Glutamatergic neuron (in vitro differentiated cells): ENCODE measurements at regions not wholly inside any gene's neighbourhood (a gene's known extent, or its start where the extent isn't known, plus 50 kb on each side); places are given as distances from the start of the nearest gene placed in this dataset.

Source experiments
- DNase-seq: peaks from one replicate; pipeline ENCODE4 v3.0.0; 2022
- H3K27ac Mint-ChIP-seq: one replicate; pipeline ENCODE4 v1.8.0; 2020; ENCODE audit warnings: mild to moderate bottlenecking, mixed read lengths, inconsistent platforms; ENCODE audit not compliant: unreplicated experiment
- H3K27me3 Mint-ChIP-seq: one replicate; pipeline ENCODE4 v1.8.0; 2020; ENCODE audit warnings: mild to moderate bottlenecking, moderate library complexity, mixed read lengths, inconsistent platforms; ENCODE audit not compliant: unreplicated experiment
- H3K36me3 Mint-ChIP-seq: one replicate; pipeline ENCODE4 v1.8.0; 2020; ENCODE audit warnings: mild to moderate bottlenecking, mixed read lengths, inconsistent platforms; ENCODE audit not compliant: unreplicated experiment
- H3K4me1 Mint-ChIP-seq: one replicate; pipeline ENCODE4 v1.8.0; 2020; ENCODE audit warnings: mild to moderate bottlenecking, low read depth, mixed read lengths, inconsistent platforms; ENCODE audit not compliant: unreplicated experiment
- H3K4me3 Mint-ChIP-seq: one replicate; pipeline ENCODE4 v1.8.0; 2020; ENCODE audit warnings: mild to moderate bottlenecking, mixed read lengths, inconsistent platforms; ENCODE audit not compliant: unreplicated experiment
- H3K9me3 Mint-ChIP-seq: one replicate; pipeline ENCODE4 v1.8.0; 2020; ENCODE audit warnings: mild to moderate bottlenecking, moderate library complexity, mixed read lengths, inconsistent platforms; ENCODE audit not compliant: unreplicated experiment
- TF ChIP-seq, protein P1 (sequence below): fragments of 200-600 bp; sonication (generic); IDR thresholded peaks from one replicate; pipeline ENCODE4 v1.5.0; 2021; ENCODE audit not compliant: partially characterized antibody, unreplicated experiment

DNA sequence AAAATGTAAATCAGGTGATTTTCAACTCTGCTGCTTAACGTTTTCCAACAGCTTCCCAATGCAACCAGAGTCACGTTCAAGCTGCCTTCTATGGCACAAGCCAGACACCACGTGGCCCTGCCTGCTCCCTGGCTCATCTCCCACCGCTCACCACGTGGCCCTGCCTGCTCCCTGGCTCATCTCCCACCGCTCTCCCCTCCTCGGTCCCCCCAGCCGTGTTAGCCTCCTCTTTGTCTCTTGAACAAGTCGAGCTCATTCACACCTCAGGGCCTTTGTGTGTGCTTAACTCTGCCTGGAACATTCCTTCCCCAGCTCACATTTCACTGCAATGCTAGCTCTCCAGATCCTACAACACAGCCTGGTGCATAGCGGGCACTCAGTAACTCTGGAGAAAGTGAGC lies 307.6 kb downstream of the CTTN start:
- TF ChIP-seq, protein P1, sequence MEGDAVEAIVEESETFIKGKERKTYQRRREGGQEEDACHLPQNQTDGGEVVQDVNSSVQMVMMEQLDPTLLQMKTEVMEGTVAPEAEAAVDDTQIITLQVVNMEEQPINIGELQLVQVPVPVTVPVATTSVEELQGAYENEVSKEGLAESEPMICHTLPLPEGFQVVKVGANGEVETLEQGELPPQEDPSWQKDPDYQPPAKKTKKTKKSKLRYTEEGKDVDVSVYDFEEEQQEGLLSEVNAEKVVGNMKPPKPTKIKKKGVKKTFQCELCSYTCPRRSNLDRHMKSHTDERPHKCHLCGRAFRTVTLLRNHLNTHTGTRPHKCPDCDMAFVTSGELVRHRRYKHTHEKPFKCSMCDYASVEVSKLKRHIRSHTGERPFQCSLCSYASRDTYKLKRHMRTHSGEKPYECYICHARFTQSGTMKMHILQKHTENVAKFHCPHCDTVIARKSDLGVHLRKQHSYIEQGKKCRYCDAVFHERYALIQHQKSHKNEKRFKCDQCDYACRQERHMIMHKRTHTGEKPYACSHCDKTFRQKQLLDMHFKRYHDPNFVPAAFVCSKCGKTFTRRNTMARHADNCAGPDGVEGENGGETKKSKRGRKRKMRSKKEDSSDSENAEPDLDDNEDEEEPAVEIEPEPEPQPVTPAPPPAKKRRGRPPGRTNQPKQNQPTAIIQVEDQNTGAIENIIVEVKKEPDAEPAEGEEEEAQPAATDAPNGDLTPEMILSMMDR: no peak
- no peaks in the 10 kb centered on the region for H3K9me3 Mint-ChIP-seq
- peaks cover 6% of the 10 kb centered on the region for H3K4me1 Mint-ChIP-seq
- no peak overlapping the region for H3K27ac Mint-ChIP-seq
- no peak overlapping the region for H3K4me3 Mint-ChIP-seq
- H3K36me3 Mint-ChIP-seq: peaks cover 4% of the 10 kb centered on the region
- DNase-seq: no peak
- H3K27me3 Mint-ChIP-seq: peaks cover 3% of the 10 kb centered on the region

- H3K4me3 Mint-ChIP-seq: no peak overlapping the region
- H3K27ac Mint-ChIP-seq: no peak overlapping the region
- peaks cover 4% of the 10 kb centered on the region for H3K36me3 Mint-ChIP-seq
- TF ChIP-seq, protein P1: no peak
- H3K27me3 Mint-ChIP-seq: peaks cover 4% of the 10 kb centered on the region
- H3K4me1 Mint-ChIP-seq: peaks cover 10% of the 10 kb centered on the region
- no peak for DNase-seq
- H3K9me3 Mint-ChIP-seq: peaks cover 2% of the 10 kb centered on the region
These were observed 309.5 kb downstream of the CTTN start for GRCh38 chr11:70707821-70708220.

DNA sequence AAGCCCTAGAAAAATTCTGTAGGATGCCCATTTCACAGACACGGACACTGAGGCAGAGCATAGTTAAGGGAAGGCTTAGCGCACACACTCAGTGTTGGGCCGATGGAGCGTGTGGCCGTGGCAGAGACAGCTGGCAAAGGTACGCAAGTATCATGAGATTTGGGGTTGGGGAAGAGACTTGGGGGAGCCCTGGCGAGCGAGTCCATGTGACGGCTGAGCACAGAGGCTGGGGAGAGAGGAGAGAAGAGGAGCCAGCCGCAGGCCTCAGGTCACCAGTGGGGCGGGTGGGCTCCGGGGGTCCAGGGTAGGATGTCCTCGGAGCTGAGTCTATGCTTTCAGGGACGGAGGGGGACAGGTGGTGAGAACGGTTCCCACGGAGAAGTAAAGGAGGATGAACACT lies 311.3 kb downstream of the CTTN start:
- H3K27me3 Mint-ChIP-seq: peaks cover 4% of the 10 kb centered on the region
- TF ChIP-seq, protein P1: no peak
- H3K9me3 Mint-ChIP-seq: peaks cover 2% of the 10 kb centered on the region
- H3K4me3 Mint-ChIP-seq: no peak overlapping the region
- H3K4me1 Mint-ChIP-seq: peaks cover 17% of the 10 kb centered on the region
- H3K36me3 Mint-ChIP-seq: peaks cover 1% of the 10 kb centered on the region
- no peak overlapping the region for H3K27ac Mint-ChIP-seq
- no peak for DNase-seq

- Mint-ChIP-seq H3K36me3 (no peaks in the 10 kb centered on the region), H3K4me1 (peaks cover 17% of the 10 kb centered on the region), H3K4me3 (no peak overlapping the region), H3K27ac (no peak overlapping the region), H3K27me3 (peaks cover 4% of the 10 kb centered on the region), H3K9me3 (peaks cover 2% of the 10 kb centered on the region)
- no peak for DNase-seq
- TF ChIP-seq, protein P1: no peak
These were observed 311.9 kb downstream of the CTTN start for GRCh38 chr11:70710192-70710591.

DNA sequence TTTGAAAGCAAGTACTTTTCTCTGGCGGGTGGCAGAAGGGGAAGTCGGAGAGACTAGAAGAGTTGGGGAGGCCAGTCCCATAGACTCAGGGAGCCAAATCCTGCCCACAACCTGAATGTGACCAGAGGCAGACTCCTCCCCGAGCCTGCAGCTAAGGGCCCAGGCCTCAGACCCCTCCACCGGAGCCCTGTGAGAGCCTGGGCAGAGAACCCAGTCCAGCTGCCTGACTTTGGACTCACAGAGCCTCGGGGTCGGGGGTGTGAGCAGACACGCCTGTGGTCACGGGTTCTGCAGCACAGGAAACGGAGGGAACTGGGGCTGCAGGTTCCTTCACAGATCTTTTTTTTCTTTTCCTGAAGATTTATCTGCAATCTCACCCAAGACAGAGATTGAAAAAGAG lies 312.3 kb downstream of the CTTN start:
- DNase-seq: no peak
- Mint-ChIP-seq H3K36me3 (no peaks in the 10 kb centered on the region), H3K27me3 (peaks cover 4% of the 10 kb centered on the region), H3K4me3 (no peak overlapping the region), H3K27ac (no peak overlapping the region), H3K4me1 (peaks cover 17% of the 10 kb centered on the region), H3K9me3 (peaks cover 2% of the 10 kb centered on the region)
- TF ChIP-seq, protein P1: no peak
